ENCODE measurements at regions not wholly inside any gene's neighbourhood (a gene's known extent, or its start where the extent isn't known, plus 50 kb on each side); places are given as distances from the start of the nearest gene placed in this dataset.

GRCh38 chr18:66440433-66440832 lies 163.5 kb downstream of the CDH19 start:
- DNase-seq, result no peak

GRCh38 chr18:66439670-66440069 lies 164.2 kb downstream of the CDH19 start:
- DNase-seq, result no peak

- no peak for DNase-seq
Measured at GRCh38 chr18:66438711-66439536, 165.0 kb downstream of the CDH19 start.

GRCh38 chr18:66432636-66433035 lies 171.3 kb downstream of the CDH19 start:
- no peak for DNase-seq

GRCh38 chr18:66428795-66429194 lies 175.1 kb downstream of the CDH19 start:
- no peak for DNase-seq

GRCh38 chr18:66419400-66419799 lies 184.5 kb downstream of the CDH19 start:
- DNase-seq, result no peak

GRCh38 chr18:66410692-66411091 lies 193.2 kb downstream of the CDH19 start:
- DNase-seq, result no peak

GRCh38 chr18:66395671-66396218 lies 208.1 kb downstream of the CDH19 start:
- no peak for DNase-seq

- no peak for DNase-seq
Measured at GRCh38 chr18:66393463-66393862, 210.4 kb downstream of the CDH19 start.

- DNase-seq, result no peak
Measured at GRCh38 chr18:66377291-66377690, 226.6 kb downstream of the CDH19 start.

GRCh38 chr18:66375391-66375790 lies 228.5 kb downstream of the CDH19 start:
- peak; percentile 2 to 5 for DNase-seq

GRCh38 chr18:66346833-66347588 lies 256.9 kb downstream of the CDH19 start:
- no peak for DNase-seq

GRCh38 chr18:66344227-66344626 lies 259.7 kb downstream of the CDH19 start:
- DNase-seq, result no peak

- no peak for DNase-seq
Measured at GRCh38 chr18:66342577-66342976, 261.3 kb downstream of the CDH19 start.

GRCh38 chr18:66334534-66334933 lies 269.4 kb downstream of the CDH19 start:
- no peak for DNase-seq

GRCh38 chr18:66329716-66330115 lies 274.2 kb downstream of the CDH19 start:
- DNase-seq, result no peak

GRCh38 chr18:66328296-66328878 lies 275.5 kb downstream of the CDH19 start:
- no peak for DNase-seq

GRCh38 chr18:66325251-66325650 lies 278.6 kb downstream of the CDH19 start:
- DNase-seq, result no peak

GRCh38 chr18:66324616-66325015 lies 279.3 kb downstream of the CDH19 start:
- DNase-seq, result no peak

- DNase-seq, result no peak
Measured at GRCh38 chr18:66317243-66318090, 286.4 kb downstream of the CDH19 start.

- no peak for DNase-seq
Measured at GRCh38 chr18:66316701-66317100, 287.2 kb downstream of the CDH19 start.

- DNase-seq, result no peak
Measured at GRCh38 chr18:66300141-66300540, 303.7 kb downstream of the CDH19 start.
